ENCODE measurements at regions not wholly inside any gene's neighbourhood (a gene's known extent, or its start where the extent isn't known, plus 50 kb on each side); places are given as distances from the start of the nearest gene placed in this dataset.

DNA sequence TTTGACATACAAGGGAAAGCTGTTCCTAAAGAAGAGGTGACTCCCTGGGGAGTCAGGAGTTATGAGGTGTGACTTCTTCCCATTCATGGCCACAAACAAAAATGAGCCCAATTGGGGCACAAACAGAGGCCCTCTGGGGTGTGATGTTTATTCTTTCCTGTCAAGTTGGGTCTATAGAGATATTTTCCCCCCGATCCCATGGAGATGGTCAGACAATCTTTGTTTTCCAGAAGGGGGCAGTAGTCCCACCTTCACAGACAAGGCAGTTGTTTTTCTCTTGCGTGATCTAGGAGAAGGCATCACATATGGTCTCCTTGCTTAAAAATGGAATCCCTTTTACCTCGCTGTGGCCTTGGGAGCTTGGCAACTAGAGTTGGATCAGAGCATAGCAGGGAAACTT is 110.3 kb downstream of the MFSD1 start:
- Histone ChIP-seq H3K36me3 (ENCODE audit: control insufficient read depth, low read length) (no peaks in the 10 kb centered on the region), H3K4me1 (ENCODE audit: control insufficient read depth, low read length) (no peaks in the 10 kb centered on the region), H3K27ac (ENCODE audit: low read depth, low read length) (no peak overlapping the region), H3K4me3 (ENCODE audit: low read length) (no peak overlapping the region), H3K9me3 (ENCODE audit: control insufficient read depth, insufficient read depth, low read length) (no peaks in the 10 kb centered on the region), H3F3A (ENCODE audit: control insufficient read depth, insufficient read depth) (no peaks in the 10 kb centered on the region), H4K20me1 (ENCODE audit: control insufficient read depth, insufficient read depth, low read depth, low read length) (no peaks in the 10 kb centered on the region), H3K4me2 (ENCODE audit: low read length) (no peak overlapping the region), H3K27me3 (ENCODE audit: control insufficient read depth, low read length) (no peaks in the 10 kb centered on the region), H3K79me2 (ENCODE audit: control insufficient read depth, low read length) (no peaks in the 10 kb centered on the region), H3K9me2 (replicated peaks; ENCODE audit: control insufficient read depth, low read length) (no peaks in the 10 kb centered on the region)
- TF ChIP-seq CTCF (IDR thresholded peaks at IDR 0.05; ENCODE audit: low read depth, low read length, poor library complexity, severe bottlenecking) (no peak), EZH2phosphoT487 (IDR thresholded peaks at IDR 0.05; ENCODE audit: borderline replicate concordance, low read length) (no peak)

- Histone ChIP-seq H3K9me2 (replicated peaks; ENCODE audit: control insufficient read depth, low read length) (no peaks in the 10 kb centered on the region), H3K27me3 (ENCODE audit: control insufficient read depth, low read length) (no peaks in the 10 kb centered on the region), H4K20me1 (ENCODE audit: control insufficient read depth, insufficient read depth, low read depth, low read length) (no peaks in the 10 kb centered on the region), H3K79me2 (ENCODE audit: control insufficient read depth, low read length) (no peaks in the 10 kb centered on the region), H3F3A (ENCODE audit: control insufficient read depth, insufficient read depth) (no peaks in the 10 kb centered on the region), H3K36me3 (ENCODE audit: control insufficient read depth, low read length) (no peaks in the 10 kb centered on the region), H3K4me1 (ENCODE audit: control insufficient read depth, low read length) (no peaks in the 10 kb centered on the region), H3K4me2 (ENCODE audit: low read length) (no peak overlapping the region), H3K27ac (ENCODE audit: low read depth, low read length) (no peak overlapping the region), H3K4me3 (ENCODE audit: low read length) (no peak overlapping the region), H3K9me3 (ENCODE audit: control insufficient read depth, insufficient read depth, low read length) (no peaks in the 10 kb centered on the region)
- TF ChIP-seq CTCF (IDR thresholded peaks at IDR 0.05; ENCODE audit: low read depth, low read length, poor library complexity, severe bottlenecking): no peak
- no peak for TF ChIP-seq EZH2phosphoT487 (IDR thresholded peaks at IDR 0.05; ENCODE audit: borderline replicate concordance, low read length)
Measured at GRCh38 chr3:158912621-158913020, 110.8 kb downstream of the MFSD1 start.

DNA sequence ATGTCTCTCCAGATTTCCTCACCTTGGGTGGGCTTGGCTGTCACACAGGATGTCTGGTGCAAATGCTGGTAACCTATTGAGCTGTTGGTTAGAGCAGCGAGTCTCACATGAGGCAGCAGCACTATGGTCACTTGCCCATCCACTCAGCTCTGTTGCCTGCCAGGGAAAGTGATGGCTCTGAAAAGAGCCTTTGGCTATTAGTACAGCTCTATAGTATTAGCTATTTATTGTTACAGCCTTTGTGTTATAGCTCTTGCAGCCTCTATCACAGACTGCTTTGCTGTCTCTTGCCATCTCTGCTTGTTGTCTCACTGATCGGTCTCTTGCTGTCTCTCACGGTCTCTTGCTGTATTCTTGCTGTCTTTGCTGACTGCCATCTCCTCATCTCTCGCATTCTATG is 114.3 kb downstream of the MFSD1 start:
- Histone ChIP-seq H4K20me1 (ENCODE audit: control insufficient read depth, insufficient read depth, low read depth, low read length) (no peaks in the 10 kb centered on the region), H3K9me2 (replicated peaks; ENCODE audit: control insufficient read depth, low read length) (no peaks in the 10 kb centered on the region), H3K4me1 (ENCODE audit: control insufficient read depth, low read length) (no peaks in the 10 kb centered on the region), H3K79me2 (ENCODE audit: control insufficient read depth, low read length) (no peaks in the 10 kb centered on the region), H3K36me3 (ENCODE audit: control insufficient read depth, low read length) (no peaks in the 10 kb centered on the region), H3F3A (ENCODE audit: control insufficient read depth, insufficient read depth) (no peaks in the 10 kb centered on the region), H3K4me2 (ENCODE audit: low read length) (no peak overlapping the region), H3K27ac (ENCODE audit: low read depth, low read length) (no peak overlapping the region), H3K9me3 (ENCODE audit: control insufficient read depth, insufficient read depth, low read length) (no peaks in the 10 kb centered on the region), H3K4me3 (ENCODE audit: low read length) (no peak overlapping the region), H3K27me3 (ENCODE audit: control insufficient read depth, low read length) (no peaks in the 10 kb centered on the region)
- TF ChIP-seq EZH2phosphoT487 (IDR thresholded peaks at IDR 0.05; ENCODE audit: borderline replicate concordance, low read length) (no peak), CTCF (IDR thresholded peaks at IDR 0.05; ENCODE audit: low read depth, low read length, poor library complexity, severe bottlenecking) (no peak)

GRCh38 chr3:158918008-158918407 is 116.2 kb downstream of the MFSD1 start:
- Histone ChIP-seq H3K4me2 (ENCODE audit: low read length) (no peak overlapping the region), H4K20me1 (ENCODE audit: control insufficient read depth, insufficient read depth, low read depth, low read length) (no peaks in the 10 kb centered on the region), H3K27me3 (ENCODE audit: control insufficient read depth, low read length) (no peaks in the 10 kb centered on the region), H3K9me3 (ENCODE audit: control insufficient read depth, insufficient read depth, low read length) (no peaks in the 10 kb centered on the region), H3K27ac (ENCODE audit: low read depth, low read length) (no peak overlapping the region), H3K79me2 (ENCODE audit: control insufficient read depth, low read length) (no peaks in the 10 kb centered on the region), H3K9me2 (replicated peaks; ENCODE audit: control insufficient read depth, low read length) (no peaks in the 10 kb centered on the region), H3K4me1 (ENCODE audit: control insufficient read depth, low read length) (no peaks in the 10 kb centered on the region), H3F3A (ENCODE audit: control insufficient read depth, insufficient read depth) (no peaks in the 10 kb centered on the region), H3K4me3 (ENCODE audit: low read length) (no peak overlapping the region), H3K36me3 (ENCODE audit: control insufficient read depth, low read length) (no peaks in the 10 kb centered on the region)
- peak; percentile 71 for TF ChIP-seq CTCF (IDR thresholded peaks at IDR 0.05; ENCODE audit: low read depth, low read length, poor library complexity, severe bottlenecking)
- TF ChIP-seq EZH2phosphoT487 (IDR thresholded peaks at IDR 0.05; ENCODE audit: borderline replicate concordance, low read length): no peak

All from DOHH2 (cell line).